ENCODE measurements at regions not wholly inside any gene's neighbourhood (a gene's known extent, or its start where the extent isn't known, plus 50 kb on each side); places are given as distances from the start of the nearest gene placed in this dataset.

GRCh38 chr6:14288910-14289309 lies 171.3 kb downstream of the CD83 start:
- no peak for TF ChIP-seq CTCF (conservative IDR thresholded peaks at IDR 0.05)
- TF ChIP-seq EZH2 (IDR thresholded peaks at IDR 0.05; ENCODE audit: low read depth), result no peak
